GM19395 (cell line): ENCODE measurements at regions not wholly inside any gene's neighbourhood (a gene's known extent, or its start where the extent isn't known, plus 50 kb on each side); places are given as distances from the start of the nearest gene placed in this dataset.
"Not testable (repeated sequence)": the region's sequence is repeated elsewhere in the genome, so short reads cannot be mapped to it uniquely, and the experiment has no call there.

Experiments
- ATAC-seq: cut with Tn5 transposase; IDR thresholded peaks from one replicate; pipeline ENCODE4 v1.9.1; 2021; ENCODE audit warnings: mild to moderate bottlenecking, moderate library complexity; ENCODE audit not compliant: unreplicated experiment

DNA sequence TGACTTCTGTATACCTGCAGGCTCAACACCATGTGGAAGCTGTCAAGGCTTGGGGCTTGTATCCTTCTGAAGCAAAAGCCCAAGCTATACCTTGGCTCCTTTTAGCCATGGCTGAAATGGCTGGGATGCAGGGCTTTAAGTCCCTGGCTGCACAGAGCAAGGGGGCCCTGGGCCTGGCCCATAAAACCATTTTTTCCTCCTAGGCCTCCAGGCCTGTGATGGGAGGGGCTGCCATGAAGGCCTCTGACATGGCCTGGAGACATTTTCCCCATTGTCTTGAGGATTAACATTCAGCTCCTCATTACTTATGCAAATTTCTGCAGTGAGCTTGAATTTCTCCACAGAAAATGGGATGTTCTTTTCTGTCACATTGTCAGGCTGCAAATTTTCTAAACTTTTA, 878.0 kb upstream of the SOX11 start:
- ATAC-seq: not testable (repeated sequence)

DNA sequence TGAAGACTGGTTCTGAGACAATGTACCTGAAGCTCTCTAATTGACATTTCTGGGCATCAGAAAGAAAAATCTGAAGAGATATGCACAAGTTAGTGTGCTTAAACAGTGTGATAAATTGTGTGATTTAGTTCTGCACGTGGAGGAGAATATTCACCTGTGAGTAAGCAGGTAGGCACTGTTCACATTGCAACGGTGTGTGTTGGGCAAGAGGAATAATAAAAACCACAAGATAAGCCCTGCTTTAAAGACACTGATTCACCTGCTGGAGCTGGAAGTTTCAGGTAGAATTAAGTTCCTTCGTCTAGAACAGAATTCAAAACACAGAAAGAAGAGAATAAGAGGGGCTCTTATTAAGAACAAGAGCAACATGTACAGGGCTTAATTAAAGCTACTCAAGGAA, 864.3 kb upstream of the SOX11 start:
- no peak for ATAC-seq

DNA sequence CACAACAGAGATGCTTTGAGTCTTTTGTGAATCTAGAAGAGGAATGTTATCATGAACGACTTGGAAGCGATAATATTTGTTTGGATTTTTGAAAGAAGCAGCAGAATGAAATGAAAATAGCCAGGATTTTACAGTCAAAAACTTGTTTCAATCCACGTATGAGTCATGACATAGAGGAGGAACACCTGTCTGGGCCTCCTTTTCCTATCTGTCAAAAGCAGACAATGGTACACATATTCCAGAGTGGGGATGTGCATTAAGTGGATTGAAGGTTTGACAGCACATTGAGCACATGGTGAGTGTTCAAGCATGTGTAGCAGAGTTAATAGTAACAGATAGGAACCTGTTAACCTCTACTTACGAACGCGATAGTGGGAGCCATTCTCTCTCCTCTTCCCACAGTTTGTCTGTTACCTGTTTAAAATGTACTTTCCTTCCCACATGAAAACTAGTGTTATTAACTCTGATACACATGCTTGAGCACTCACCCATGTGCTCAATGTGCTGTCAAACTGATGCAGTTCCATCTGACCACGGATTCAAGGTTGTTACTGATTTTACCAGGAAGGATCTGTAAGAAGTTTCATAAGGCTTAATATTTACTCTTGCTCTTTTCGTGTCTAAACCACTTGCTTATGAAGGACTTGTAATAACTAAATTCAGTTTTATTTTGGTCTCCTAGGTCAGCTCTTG, 863.4 kb upstream of the SOX11 start:
- ATAC-seq: no peak

DNA sequence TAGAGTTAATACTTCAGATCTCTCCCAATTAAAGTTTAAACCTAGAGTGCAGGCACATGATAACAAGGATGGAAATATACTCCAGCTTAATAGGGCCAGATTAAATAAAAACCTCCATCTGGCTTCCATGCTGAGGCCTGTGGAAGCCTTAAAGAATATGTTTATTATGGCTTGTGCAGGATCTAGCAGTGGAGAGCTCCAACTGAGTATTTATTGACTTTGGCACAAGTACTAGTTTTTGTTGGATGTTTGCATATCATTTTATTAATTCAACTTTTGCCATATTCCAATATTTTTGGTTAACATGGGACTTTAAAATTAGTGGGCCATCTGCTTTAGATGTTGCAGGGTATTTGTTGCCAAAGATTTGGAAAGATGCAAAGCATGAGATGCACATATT, 860.4 kb upstream of the SOX11 start:
- no peak for ATAC-seq

DNA sequence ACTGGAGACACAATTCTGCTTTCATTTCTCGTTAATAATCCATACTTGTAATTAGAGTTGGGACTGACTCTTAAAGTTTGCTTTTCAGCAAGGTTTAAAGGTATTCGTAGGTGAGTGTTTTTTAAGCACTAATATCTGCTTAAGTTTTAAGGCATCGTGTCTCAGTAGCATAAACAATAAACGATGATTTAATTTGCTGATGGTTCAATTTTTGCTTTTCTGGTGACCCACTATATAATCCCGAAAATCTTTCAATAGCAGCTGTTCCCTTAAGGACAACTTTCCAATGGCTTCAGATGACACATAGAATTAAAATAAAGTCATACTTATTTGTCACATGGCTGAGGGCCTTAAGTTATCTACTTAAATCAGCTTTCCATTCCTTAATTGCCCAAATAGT, 859.5 kb upstream of the SOX11 start:
- ATAC-seq: no peak

DNA sequence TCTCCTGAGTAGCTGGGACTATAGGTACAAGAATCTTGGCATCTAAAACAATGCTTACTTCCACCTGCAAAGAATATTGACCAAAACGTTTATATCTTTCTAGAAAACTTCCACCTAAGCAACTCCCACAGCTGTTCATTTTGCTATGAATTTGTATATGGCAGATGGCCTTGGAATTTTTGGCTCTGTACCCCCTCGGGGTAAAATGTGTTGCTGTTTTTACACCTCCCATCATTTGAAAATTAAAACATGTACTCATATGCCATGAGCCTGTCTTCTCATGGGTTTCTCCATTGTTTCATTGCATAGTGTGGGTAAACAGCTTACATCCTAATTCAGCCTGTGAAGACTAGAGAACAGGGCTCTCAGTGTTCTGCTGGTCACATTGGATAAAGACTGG, 853.6 kb upstream of the SOX11 start:
- no peak for ATAC-seq

DNA sequence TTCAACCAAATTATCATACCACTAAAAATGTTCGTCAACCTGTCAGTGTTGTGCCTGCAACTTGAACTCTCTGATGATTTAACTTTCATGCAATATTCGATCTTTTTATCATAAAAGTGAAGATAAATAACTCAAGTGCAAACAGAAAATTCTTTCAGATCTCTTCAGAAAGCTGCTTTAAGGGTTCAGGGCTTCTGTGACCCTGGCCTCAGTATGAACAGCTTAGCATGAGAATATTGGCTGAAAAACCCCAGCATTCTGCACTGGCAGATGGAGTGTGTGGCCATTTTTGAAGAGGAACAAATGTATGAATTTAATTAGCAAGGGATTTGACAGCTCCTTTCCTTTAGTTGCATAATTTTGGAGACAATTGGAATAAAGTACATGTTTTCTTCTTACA, 851.4 kb upstream of the SOX11 start:
- ATAC-seq: no peak

DNA sequence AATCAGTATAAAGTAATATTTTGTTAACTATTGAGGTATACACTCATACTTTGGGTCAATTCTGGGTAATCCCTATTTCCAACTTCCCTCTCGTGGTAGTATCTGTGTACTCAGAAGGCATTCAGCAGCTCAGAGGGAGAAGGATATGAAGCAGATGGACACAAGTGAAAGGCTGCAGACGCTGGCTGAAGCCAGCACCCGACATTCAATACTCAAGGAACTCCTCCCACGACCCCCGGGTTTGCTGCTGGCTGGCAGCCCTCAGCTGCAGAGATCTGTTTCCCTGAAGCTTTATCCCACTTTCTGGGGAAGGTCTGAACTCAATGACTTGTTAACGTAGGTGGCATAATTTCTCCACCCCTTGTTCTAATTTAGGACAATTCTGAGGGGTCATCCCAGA, 847.3 kb upstream of the SOX11 start:
- ATAC-seq: no peak

DNA sequence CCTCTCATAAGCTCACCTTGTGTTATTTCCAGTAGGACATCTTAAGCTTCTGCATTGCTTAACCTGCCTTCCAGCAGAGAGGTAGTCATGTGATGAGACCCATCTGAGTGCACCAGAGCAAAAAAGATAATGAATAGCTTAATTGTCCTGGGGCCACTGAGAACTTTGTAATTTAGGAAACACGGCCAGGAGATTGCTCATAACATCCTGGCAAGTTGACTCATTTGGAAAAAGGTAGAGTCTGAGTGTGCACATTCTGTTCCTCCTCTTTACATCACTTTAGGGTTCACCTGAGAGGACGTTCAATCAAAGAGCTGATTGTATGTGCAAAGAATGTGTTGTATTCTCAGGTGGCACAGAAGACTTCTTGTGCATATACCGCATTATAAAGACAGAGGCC, 830.2 kb upstream of the SOX11 start:
- no peak for ATAC-seq

DNA sequence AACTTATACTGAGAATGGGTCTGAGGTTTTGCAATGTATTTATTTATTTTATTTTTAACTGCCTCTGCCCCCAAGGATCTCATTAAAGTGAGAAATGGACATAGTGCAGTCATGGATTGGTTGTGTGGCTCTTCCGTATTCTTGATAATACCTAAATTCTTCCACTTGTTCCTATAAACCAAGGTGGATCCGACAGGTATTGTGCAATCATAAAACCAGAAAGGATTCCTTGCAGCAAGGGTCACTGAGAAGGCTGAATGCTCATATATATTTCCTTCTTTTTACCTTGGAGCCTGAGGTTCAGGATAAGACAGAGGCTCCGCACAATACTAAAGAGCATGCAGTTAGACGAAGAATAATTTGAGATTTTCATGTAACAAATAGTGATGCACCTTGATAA, 826.0 kb upstream of the SOX11 start:
- no peak for ATAC-seq

DNA sequence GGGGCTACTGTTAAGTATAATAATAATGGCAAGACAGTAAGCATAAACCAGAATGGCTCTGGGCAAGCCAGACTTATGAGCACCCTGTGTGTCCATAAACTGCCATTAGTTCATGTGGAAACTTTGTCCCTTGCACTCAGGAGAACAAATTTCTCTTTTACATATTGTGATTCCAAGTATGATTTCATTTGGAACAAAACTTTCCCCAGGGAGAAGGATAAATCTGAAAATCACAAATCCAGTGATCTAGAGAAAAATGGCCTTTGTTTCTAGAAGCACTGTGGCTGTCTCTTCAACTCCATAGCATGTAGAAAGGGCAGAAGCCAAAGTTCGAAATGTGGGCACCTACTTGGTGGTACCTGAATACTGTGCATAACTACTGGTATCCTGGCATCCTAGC, 823.7 kb upstream of the SOX11 start:
- no peak for ATAC-seq

DNA sequence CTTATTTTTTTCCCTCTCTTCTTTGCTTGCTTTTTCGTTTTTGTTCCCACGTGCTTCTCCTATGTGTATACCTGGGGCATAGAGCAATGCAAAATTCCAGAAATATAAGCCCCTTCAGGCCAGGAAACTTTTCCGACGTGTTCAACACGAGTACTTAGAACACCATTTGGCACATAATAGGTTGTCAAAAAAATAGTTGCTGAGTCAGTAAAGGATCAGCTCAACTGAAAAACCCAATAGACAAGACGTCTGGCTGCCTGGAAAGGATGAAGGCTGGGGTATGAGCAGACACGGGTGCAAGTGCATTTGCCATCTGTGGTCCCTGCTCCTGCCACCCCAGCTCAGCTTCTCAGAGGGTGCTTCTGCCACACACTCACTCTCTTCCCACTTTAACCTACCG, 823.0 kb upstream of the SOX11 start:
- no peak for ATAC-seq

DNA sequence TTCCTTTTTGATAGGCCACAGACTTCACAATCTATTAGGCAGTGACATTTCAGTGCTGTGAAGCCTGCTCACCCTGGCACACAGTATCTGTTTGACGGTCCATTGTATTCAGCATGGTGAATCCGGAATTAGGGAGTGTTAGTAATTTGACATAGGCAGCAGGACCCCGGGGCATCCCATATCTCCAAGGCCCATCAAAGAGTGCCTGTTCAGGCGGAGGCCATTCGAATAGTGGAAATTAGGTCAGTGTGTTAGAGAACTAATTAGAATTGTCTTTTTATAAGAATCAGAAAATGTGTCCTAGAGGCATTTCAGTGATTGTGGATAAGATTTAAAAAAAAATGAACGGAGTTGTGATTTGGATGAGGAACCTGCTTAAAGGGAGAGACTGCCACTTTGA, 818.8 kb upstream of the SOX11 start:
- no peak for ATAC-seq

DNA sequence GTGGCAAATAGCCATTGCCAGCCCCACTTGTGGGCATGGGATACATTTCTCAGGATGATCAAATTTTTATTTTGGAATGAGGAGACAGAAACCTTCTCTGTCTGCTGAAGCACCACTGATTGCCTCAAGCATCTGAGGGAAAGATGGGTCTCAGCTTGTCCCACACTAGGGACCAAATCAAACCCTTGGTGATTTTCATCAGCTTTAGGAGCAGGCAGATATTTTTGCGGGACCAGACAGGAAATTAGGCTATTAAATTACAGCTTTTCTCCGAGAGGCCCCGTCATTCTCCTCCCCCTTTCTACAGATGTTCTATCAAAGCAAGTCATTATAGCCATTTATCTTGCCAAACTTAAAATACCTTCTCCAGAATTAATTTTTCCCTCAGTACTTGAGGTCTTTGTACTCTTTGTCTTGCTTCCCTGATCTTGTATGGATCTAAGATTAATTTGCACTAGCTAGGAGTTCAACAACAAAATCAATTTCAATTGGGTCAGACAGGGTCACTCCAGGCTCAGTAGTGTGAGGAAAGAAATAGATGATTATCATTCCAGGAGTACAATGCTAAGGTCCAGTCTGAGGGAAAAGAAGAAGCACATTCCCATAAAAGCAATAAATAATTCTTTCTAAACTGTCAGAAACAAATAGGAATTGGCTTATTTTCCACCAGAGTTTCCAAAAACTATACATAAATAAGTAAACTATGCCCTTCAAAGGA, 818.1 kb upstream of the SOX11 start:
- no peak for ATAC-seq

DNA sequence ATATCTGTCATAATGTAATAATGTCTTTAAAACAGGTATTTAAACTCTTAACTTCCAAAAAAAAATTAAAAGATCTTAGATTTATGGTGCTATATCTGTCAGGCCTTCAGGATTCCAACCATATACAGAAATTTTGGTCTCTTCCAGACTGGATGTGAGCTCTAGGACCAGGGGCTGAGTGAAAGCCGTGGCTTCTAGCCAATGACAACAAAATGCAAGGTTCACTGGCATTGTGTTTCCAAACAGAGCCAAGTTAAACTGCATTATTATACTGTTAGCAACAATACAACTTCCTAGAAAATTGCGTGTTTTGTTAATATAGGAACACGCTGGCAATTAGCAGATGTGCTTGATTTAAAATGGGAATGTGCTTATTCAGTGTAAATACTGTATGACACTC, 809.8 kb upstream of the SOX11 start:
- ATAC-seq: no peak

DNA sequence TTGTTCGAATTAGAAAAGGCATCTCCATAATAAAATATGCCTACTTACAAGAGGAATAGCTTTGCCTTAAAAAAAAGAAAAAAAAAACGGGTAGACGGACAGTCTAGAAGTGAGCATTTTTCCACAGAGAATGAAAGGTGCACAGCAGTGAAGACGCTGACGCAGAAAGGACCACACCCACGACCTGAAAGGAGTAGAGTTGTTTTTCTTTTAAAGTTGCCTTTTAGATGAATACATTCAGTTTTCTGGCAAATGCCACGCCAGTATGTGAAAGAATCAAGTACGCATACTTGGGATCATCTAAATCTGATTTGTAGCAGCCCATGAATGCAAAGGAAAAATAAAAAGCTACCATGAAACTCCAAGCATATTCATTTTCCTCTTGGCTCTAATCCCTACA, 809.2 kb upstream of the SOX11 start:
- no peak for ATAC-seq

DNA sequence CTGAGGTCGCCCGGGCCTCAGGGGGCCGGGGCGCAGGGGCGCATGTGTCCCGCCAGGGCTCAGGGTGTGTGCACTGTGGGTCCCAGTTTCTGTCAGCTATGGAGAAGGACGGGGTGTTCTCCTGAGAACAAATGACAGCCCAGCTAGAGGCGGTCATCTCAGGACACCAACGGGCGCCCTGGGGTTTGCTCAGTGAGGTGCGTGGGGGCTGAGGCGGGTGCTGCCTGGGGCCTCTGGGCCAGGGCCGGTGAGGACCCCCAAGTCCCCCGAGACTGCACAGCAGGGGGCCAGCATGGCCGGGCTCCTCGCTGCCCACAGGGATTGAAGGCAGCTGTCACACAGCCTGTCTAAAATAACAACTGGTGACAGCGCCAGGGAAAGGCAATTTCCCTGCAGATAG, 808.8 kb upstream of the SOX11 start:
- no peak for ATAC-seq

DNA sequence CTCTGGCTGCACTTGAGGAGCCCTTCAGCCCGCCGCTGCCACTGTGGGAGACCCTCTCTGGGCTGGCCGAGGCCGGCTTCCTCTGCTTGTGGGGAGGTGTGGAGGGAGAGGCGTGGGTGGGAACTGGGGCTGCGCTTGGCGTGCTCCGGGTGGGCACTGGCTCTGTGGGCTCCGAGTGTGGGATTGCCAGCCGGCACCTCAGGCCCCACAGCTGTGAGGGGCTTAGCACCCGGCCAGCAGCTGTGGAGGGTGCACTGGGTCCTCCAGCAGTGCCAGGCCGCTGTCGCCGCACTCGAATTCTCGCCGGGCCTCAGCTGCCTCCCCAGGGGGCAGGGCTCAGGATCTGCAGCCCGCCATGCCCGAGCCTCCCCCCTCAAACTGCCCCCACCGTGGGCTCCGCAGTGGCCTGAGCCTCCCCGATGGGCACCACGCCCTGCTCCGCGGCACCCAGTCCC, 808.0 kb upstream of the SOX11 start:
- no peak for ATAC-seq

DNA sequence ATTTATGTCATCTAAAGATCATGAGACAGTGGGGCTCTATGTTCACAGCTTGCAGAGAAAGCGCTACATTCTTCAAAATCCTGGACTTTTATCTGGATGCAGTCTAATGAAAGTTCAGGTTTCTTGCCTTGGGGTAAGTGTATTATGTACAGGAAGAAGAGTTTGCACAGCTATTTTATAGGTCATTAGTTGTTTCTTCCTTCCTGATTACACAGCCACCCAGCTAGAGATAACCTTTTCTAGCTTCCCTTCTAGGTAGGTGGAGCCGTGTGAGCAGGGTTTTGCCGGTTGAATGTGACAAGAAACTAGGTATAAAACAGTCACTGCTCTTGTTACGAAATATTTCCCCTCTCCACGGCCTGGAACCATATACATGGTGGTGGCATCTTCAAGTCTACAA, 800.8 kb upstream of the SOX11 start:
- ATAC-seq: no peak

DNA sequence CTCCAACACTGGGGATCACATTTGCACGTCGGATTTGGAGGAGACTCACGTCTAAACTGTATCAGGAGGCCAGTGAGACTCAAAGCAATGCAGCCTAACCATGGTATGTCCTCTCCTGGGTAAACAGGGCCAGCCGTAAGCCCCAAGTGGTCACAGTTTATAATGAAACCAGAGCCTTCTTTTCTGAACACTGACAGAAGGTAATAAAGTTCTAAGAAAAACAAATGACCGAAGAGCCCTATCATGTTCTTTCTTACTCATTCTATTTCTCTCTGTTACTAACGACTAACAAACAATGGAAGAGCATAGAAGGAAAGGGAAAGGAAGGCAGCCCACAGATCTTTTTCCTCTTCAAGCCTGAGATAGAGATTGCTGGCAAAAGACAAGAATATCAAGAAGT, 796.8 kb upstream of the SOX11 start:
- no peak for ATAC-seq

DNA sequence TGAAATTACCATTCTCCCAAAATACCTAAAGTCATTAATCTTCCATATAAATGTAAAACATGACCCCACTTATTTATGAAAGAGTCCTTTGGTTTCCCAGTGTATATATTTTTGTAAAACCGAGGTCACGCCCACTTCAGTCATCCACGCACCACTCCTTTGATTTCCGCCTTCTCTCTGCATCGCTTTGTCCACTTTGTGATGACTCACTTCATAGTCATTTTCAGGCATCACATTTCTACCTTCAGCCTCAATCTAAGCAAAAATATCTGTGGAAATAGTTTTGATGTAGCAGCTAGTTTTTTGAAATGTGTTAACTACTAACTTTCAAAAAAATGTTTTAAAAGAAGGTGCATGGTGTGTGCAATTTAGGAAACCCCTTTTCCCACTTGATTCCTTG, 793.5 kb upstream of the SOX11 start:
- no peak for ATAC-seq

DNA sequence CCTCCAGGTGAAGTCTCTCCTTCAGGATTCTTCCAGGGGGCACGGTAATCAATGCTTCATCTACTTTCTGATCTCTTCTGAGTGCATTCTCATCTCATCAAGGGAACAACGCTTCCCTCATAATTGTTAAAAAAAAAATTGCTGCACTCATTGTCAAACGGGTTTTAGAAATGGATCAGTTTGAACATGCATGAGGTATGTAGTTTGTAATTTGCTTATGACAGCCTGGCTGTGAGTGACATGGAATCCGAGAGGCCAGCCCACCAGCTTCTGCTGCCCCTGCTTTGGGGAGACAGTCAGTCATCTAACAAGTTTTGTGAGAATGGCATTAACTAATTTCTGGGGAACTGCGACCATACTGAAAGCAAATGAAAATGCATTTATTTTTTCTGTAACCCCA, 791.9 kb upstream of the SOX11 start:
- ATAC-seq: no peak
